ENCODE measurements at regions not wholly inside any gene's neighbourhood (a gene's known extent, or its start where the extent isn't known, plus 50 kb on each side); places are given as distances from the start of the nearest gene placed in this dataset.

GRCh38 chr10:4189281-4189680, 404.3 kb upstream of the KLF6 start:
- H3K36me3 ChIP-seq, result no peaks in the 10 kb centered on the region
- H3K27me3 ChIP-seq, result no peaks in the 10 kb centered on the region
- H3K4me3 ChIP-seq, result no peak overlapping the region
- no peak for TF ChIP-seq CTCF (IDR thresholded peaks at IDR 0.05)
- DNase-seq (ENCODE audit: low spot score), result no peak
- no peaks in the 10 kb centered on the region for H3K4me1 ChIP-seq
- no peak overlapping the region for H3K27ac ChIP-seq
- no peaks in the 10 kb centered on the region for H3K9me3 ChIP-seq

- no peak overlapping the region for H3K27ac ChIP-seq
- no peak for TF ChIP-seq CTCF (IDR thresholded peaks at IDR 0.05)
- H3K4me3 ChIP-seq, result no peak overlapping the region
- H3K36me3 ChIP-seq, result no peaks in the 10 kb centered on the region
- no peaks in the 10 kb centered on the region for H3K9me3 ChIP-seq
- DNase-seq (ENCODE audit: low spot score), result no peak
- H3K27me3 ChIP-seq, result no peaks in the 10 kb centered on the region
- H3K4me1 ChIP-seq, result no peaks in the 10 kb centered on the region
Measured at GRCh38 chr10:4188406-4188805, 403.4 kb upstream of the KLF6 start.

GRCh38 chr10:4186849-4187540, 402.0 kb upstream of the KLF6 start:
- Histone ChIP-seq H3K36me3 (no peaks in the 10 kb centered on the region), H3K27ac (no peak overlapping the region), H3K4me3 (no peak overlapping the region), H3K4me1 (no peaks in the 10 kb centered on the region), H3K27me3 (no peaks in the 10 kb centered on the region), H3K9me3 (no peaks in the 10 kb centered on the region)
- DNase-seq (ENCODE audit: low spot score), result no peak
- no peak for TF ChIP-seq CTCF (IDR thresholded peaks at IDR 0.05)

- H3K4me3 ChIP-seq, result no peak overlapping the region
- H3K27ac ChIP-seq, result no peak overlapping the region
- no peaks in the 10 kb centered on the region for H3K27me3 ChIP-seq
- no peaks in the 10 kb centered on the region for H3K36me3 ChIP-seq
- H3K4me1 ChIP-seq, result no peaks in the 10 kb centered on the region
- no peak for TF ChIP-seq CTCF (IDR thresholded peaks at IDR 0.05)
- DNase-seq (ENCODE audit: low spot score), result no peak
- H3K9me3 ChIP-seq, result no peaks in the 10 kb centered on the region
Measured at GRCh38 chr10:4183761-4184261, 398.8 kb upstream of the KLF6 start.

GRCh38 chr10:4181621-4182049, 396.6 kb upstream of the KLF6 start:
- no peak for TF ChIP-seq CTCF (IDR thresholded peaks at IDR 0.05)
- no peak for DNase-seq (ENCODE audit: low spot score)
- H3K9me3 ChIP-seq, result no peaks in the 10 kb centered on the region
- no peak overlapping the region for H3K4me3 ChIP-seq
- no peaks in the 10 kb centered on the region for H3K27me3 ChIP-seq
- H3K27ac ChIP-seq, result no peak overlapping the region
- H3K36me3 ChIP-seq, result no peaks in the 10 kb centered on the region
- no peaks in the 10 kb centered on the region for H3K4me1 ChIP-seq

- Histone ChIP-seq H3K4me3 (no peak overlapping the region), H3K4me1 (no peaks in the 10 kb centered on the region), H3K27ac (no peak overlapping the region), H3K36me3 (no peaks in the 10 kb centered on the region), H3K9me3 (no peaks in the 10 kb centered on the region), H3K27me3 (no peaks in the 10 kb centered on the region)
- TF ChIP-seq CTCF (IDR thresholded peaks at IDR 0.05), result no peak
- no peak for DNase-seq (ENCODE audit: low spot score)
Measured at GRCh38 chr10:4181081-4181480, 396.1 kb upstream of the KLF6 start.

Data from right atrium auricular region (tissue), 2 donors.